ENCODE measurements at regions not wholly inside any gene's neighbourhood (a gene's known extent, or its start where the extent isn't known, plus 50 kb on each side); places are given as distances from the start of the nearest gene placed in this dataset.
"Not testable (repeated sequence)": the region's sequence is repeated elsewhere in the genome, so short reads cannot be mapped to it uniquely, and the experiment has no call there.

GRCh38 chr4:19659101-19659500 lies 592.6 kb upstream of the SLIT2 start:
- in situ Hi-C loops (cut with MboI; ENCODE audit: low sequenced_read_pairs): no loop called here

GRCh38 chr4:19657856-19658255 lies 593.8 kb upstream of the SLIT2 start:
- in situ Hi-C loops (cut with MboI; ENCODE audit: low sequenced_read_pairs): no loop called here

GRCh38 chr4:19655666-19656065 lies 596.0 kb upstream of the SLIT2 start:
- in situ Hi-C loops (cut with MboI; ENCODE audit: low sequenced_read_pairs): no loop called here

- in situ Hi-C loops (cut with MboI; ENCODE audit: low sequenced_read_pairs): no loop called here
Observed at GRCh38 chr4:19650903-19651864, 600.5 kb upstream of the SLIT2 start.

DNA sequence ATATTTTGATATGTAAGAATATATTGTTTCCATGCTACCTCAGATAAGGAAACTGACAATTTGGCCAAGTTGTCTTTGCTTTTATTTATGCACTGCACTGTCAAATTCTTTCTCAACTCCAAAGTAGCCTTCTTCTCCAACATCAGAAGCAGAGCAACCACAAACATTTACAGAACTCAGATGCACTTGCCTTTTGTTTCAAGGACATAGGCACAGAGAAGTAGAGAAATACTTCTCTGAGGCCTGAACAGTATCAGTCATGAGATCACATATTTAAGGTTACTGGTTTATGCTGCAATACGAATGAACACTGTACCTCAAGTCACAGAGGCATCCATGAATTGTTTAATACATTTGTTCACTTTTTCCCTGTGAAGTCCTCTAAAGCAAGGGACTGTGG lies 606.1 kb upstream of the SLIT2 start:
- in situ Hi-C loops (cut with MboI; ENCODE audit: low sequenced_read_pairs): no loop called here

- in situ Hi-C loops (cut with MboI; ENCODE audit: low sequenced_read_pairs): no loop called here
Observed at GRCh38 chr4:19636451-19636850, 615.3 kb upstream of the SLIT2 start.

DNA sequence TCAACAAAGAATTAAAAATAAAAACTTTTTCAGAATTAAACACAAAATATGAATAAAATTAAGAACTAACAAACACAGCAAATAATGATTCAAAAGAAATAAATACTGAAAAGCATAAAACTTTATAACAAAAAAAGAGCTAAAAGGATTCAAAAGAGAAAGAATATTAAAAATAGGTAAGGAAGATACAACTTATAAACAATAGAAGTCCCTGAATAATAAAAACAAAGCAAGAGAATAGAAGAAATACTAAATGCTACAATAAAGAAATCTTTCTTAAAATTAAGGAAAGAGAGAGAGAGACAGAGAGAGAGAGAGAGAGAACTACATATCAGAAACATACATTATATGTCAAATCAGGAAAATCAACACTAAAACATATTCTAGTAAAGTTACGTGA lies 619.9 kb upstream of the SLIT2 start:
- in situ Hi-C loops (cut with MboI; ENCODE audit: low sequenced_read_pairs): no loop called here

DNA sequence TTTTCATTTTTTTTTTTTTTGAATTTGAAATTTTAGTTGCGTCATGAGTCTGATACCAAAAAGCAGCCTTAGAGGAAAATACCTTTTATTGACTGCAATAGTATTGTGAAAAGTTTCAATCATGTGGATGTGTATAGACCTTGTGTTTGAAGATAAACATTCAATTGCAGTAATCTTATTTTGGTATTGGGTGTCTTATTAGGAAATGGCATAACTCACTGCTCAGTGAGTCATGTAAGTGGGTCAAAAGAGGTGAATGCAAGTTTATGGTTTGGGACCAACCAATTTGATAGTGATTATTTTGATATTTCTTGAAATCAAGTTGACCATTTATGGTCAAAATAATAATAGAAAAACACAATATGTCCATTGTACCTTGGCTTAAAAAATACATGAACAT lies 627.8 kb upstream of the SLIT2 start:
- in situ Hi-C loops (cut with MboI; ENCODE audit: low sequenced_read_pairs): no loop called here

GRCh38 chr4:19615086-19615689 lies 636.5 kb upstream of the SLIT2 start:
- in situ Hi-C loops (cut with MboI; ENCODE audit: low sequenced_read_pairs): no loop called here

DNA sequence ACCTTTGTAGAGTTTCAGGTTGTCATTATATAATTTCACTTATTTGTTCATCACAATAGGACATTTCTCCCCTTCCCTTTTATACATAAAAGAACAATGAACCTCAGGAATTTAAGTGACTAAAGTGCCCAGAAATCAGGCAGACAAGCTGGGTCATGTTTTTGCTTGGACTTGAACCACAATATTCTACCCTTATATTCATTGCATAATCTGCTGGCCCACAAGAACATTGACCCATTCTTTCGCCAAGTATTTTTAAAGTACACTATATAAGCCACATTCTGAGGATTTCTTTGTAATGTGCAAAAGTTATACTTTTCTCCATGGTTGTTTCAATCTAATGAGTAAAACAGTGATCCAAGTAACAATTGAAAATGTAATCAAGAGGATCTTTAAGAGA lies 637.5 kb upstream of the SLIT2 start:
- in situ Hi-C loops (cut with MboI; ENCODE audit: low sequenced_read_pairs): no loop called here

DNA sequence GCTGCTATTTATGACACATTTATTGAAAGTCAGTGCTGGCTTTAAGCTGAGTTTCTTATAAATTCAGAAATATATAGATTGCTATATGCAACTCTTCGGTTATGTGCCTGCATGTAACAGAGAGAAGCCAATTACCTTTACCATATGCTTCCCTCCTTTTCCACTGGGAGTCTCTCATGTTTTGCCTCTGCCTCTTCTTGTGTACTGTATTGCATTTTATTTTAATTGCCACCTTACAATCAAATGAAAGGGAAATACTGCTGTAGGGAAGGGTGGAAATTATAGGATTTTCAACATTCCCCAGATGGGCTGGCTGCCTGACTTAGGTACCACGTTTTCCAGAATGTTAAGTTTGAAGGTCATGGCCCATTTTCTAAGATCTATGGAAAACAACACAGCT lies 655.4 kb upstream of the SLIT2 start:
- in situ Hi-C loops (cut with MboI; ENCODE audit: low sequenced_read_pairs): no loop called here

DNA sequence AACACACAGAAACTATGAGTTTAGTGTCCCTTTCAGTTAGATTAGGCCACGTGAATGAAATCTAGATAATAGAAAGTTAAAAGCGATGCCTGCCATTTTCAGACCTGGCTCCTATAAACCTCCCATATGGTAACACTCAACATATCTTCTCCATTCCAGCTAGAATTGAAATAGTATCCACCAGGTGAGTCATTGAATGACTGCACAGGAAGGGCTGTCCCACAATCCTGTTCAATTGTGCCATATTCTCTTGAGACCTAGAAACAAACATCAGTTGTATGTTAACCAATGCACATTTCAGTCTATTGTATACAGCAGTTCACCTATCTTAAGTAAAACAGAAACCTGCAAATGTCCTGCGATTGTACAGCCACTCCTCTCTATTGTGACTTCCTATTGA lies 659.3 kb upstream of the SLIT2 start:
- in situ Hi-C loops (cut with MboI; ENCODE audit: low sequenced_read_pairs): no loop called here

- in situ Hi-C loops (cut with MboI; ENCODE audit: low sequenced_read_pairs): no loop called here
Observed at GRCh38 chr4:19583827-19584569, 667.7 kb upstream of the SLIT2 start.

- in situ Hi-C loops (cut with MboI; ENCODE audit: low sequenced_read_pairs): no loop called here
Observed at GRCh38 chr4:19580095-19580494, 671.6 kb upstream of the SLIT2 start.

- in situ Hi-C loops (cut with MboI; ENCODE audit: low sequenced_read_pairs): no loop called here
Observed at GRCh38 chr4:19579608-19580007, 672.1 kb upstream of the SLIT2 start.

DNA sequence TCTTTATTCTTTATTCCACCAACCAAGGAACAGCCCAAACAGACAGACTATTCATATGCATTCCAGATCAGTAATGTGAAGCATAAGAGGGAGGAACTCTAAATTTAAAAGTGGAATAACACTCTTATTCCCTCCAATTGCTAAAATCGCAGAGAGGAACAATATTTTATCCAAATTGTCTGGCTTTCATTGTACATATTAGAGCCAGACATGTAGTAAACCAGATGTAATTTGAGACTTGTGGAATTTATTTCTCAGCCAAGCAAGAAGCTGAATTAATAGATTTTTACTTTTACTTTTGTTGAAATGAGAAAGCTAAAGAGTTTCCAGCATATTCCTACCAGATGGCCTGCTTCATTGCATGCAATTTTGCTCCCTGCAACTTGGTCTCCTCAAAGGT lies 674.6 kb upstream of the SLIT2 start:
- in situ Hi-C loops (cut with MboI; ENCODE audit: low sequenced_read_pairs): no loop called here

- in situ Hi-C loops (cut with MboI; ENCODE audit: low sequenced_read_pairs): no loop called here
Observed at GRCh38 chr4:19575924-19576323, 675.8 kb upstream of the SLIT2 start.

DNA sequence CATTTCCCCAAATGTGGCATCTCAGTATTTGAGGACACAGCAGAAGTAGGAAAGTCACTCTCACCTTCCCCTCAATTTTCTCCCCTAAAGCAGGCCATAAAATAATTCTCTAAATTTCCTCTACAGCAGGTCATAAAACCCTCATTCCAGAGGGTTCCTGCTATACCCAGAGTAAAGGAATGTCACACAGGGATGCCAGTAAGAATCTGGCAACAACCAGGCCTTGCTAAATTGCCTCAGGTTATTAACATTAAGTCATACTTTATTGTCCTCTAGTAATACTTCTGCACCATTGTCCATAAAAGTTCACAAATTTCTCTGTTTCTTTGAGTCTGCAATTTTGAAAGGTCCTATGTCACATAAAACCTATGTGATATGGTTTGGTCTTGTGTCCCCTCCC lies 685.7 kb upstream of the SLIT2 start:
- in situ Hi-C loops (cut with MboI; ENCODE audit: low sequenced_read_pairs): no loop called here

DNA sequence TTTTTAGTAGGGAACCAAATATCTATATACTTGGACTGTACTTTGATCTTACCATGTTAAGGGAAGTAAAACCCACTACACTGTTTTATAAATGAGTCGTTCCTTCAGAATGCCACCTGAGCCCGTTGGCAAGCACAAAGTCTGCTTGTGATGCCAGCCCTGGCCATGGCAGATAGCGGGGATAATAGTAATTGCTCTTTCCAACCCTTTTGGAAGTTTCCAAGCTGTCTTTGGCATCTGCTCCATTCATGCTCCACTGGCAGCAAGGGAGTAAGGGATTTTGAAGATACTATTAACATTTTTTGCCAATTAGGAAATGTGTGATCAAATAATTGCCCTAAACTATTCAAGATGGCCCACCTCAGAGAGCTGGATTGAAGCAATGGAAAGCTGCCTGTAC lies 689.2 kb upstream of the SLIT2 start:
- in situ Hi-C loops (cut with MboI; ENCODE audit: low sequenced_read_pairs): no loop called here

DNA sequence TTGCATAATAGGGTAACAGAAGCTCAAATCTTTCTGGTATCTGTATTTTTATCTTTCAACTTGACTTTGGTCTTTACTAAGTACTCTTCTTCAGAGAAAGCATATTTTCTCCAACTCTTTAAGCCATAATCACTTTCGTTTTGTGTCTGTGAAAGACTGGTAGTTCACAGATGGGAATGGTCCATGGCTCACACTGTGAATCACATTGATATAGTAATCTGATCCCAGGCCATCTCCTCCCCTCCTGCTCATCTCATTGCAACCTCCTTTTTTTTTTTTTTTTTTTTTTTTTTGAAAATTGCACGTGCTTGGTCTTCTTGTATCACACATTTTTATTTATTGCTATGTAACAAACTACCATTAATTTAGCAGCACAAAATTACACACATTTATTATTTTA lies 694.5 kb upstream of the SLIT2 start:
- in situ Hi-C loops (cut with MboI; ENCODE audit: low sequenced_read_pairs): no loop called here

GRCh38 chr4:19556276-19556675 lies 695.4 kb upstream of the SLIT2 start:
- in situ Hi-C loops (cut with MboI; ENCODE audit: low sequenced_read_pairs): not testable (repeated sequence)

GRCh38 chr4:19547463-19547862 lies 704.2 kb upstream of the SLIT2 start:
- in situ Hi-C loops (cut with MboI; ENCODE audit: low sequenced_read_pairs): no loop called here

All from HL-60/S4 (cell line).